ENCODE measurements at regions not wholly inside any gene's neighbourhood (a gene's known extent, or its start where the extent isn't known, plus 50 kb on each side); places are given as distances from the start of the nearest gene placed in this dataset.

DNA sequence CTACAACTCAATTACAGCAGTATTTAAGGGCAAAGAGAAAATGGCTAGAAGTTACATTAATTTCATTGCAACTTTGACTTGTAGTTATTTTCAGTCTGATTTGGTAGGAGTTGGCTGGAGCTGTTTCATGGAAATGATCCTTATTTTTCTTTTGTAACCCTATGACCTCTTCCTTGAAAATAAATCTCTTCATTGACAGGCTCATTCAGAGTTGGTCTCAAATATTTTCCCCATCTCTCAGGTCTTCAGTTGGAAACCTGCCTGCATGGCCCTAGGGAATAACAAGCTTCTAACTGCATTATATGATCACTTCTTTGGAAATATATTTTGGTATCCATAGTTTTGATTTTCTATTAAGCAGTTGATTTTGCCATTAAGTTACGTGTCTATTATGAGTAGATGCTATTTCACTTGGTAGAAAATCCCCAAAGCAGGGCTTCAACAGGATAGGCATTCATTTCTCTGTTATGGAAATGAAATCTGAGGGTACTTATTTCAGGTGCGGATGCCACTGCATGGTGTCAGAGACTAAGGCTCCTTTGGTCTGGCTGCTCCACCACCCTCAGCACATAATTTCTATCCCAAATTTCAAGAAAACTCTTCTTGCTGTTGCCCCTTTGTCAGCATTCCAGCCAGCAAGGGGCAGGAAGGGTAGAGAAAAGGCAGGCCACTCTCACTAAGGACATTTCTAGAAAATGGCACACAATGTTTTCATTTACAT is 502.5 kb downstream of the SPRY1 start:
- CTCF ChIA-PET, result no interaction called here
- no peak for DNase-seq (ENCODE audit: low read depth)
- POLR2A ChIA-PET, result no interaction called here

DNA sequence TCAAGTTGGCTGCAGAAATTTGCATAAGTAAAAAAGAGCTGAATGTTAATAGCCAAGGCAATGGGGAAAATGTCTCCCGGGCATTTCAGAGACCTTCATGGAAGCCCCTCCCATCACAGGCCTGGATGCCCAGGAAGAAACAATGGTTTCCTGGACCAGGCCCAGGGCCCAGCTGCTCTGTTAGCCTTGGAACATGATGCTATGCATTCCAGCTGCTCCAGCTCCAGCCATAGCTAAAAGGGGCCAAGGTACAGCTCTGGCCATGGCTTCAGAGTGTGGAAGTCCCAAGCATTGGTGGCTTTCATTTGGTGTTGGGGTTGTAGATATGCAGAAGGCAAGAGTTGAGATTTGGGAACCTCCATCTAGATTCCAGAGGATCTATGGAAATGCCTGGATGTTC is 508.3 kb downstream of the SPRY1 start:
- no peak for TF ChIP-seq CTCF (IDR thresholded peaks at IDR 0.05; ENCODE audit: insufficient read depth, low read depth, low read length)
- no peaks in the 10 kb centered on the region for H3K36me3 ChIP-seq (ENCODE audit: control insufficient read depth, insufficient read depth, low read length)
- CTCF ChIA-PET, result no interaction called here
- DNase-seq (ENCODE audit: low read depth), result no peak
- POLR2A ChIA-PET, result no interaction called here
- H3K4me3 ChIP-seq (ENCODE audit: low read depth, low read length), result no peak overlapping the region
- no peaks in the 10 kb centered on the region for H3K27me3 ChIP-seq (ENCODE audit: control insufficient read depth, insufficient read depth, low read length)

More for the DNA sequence above, 502.5 kb downstream of the SPRY1 start:
- no peak for TF ChIP-seq CTCF (IDR thresholded peaks at IDR 0.05; ENCODE audit: insufficient read depth, low read depth, low read length)
- H3K27me3 ChIP-seq (ENCODE audit: control insufficient read depth, insufficient read depth, low read length), result no peaks in the 10 kb centered on the region
- no peaks in the 10 kb centered on the region for H3K36me3 ChIP-seq (ENCODE audit: control insufficient read depth, insufficient read depth, low read length)
- H3K4me3 ChIP-seq (ENCODE audit: low read depth, low read length), result no peak overlapping the region

GRCh38 chr4:123913598-123913997 is 517.0 kb downstream of the SPRY1 start:
- H3K27me3 ChIP-seq (ENCODE audit: control insufficient read depth, insufficient read depth, low read length), result no peaks in the 10 kb centered on the region
- DNase-seq (ENCODE audit: low read depth), result no peak
- no peaks in the 10 kb centered on the region for H3K36me3 ChIP-seq (ENCODE audit: control insufficient read depth, insufficient read depth, low read length)
- ChIA-PET POLR2A (no interaction called here), CTCF (no interaction called here)
- TF ChIP-seq CTCF (IDR thresholded peaks at IDR 0.05; ENCODE audit: insufficient read depth, low read depth, low read length), result no peak
- H3K4me3 ChIP-seq (ENCODE audit: low read depth, low read length), result no peak overlapping the region

GRCh38 chr4:123916821-123917220 is 520.2 kb downstream of the SPRY1 start:
- Histone ChIP-seq H3K27me3 (ENCODE audit: control insufficient read depth, insufficient read depth, low read length) (no peaks in the 10 kb centered on the region), H3K4me3 (ENCODE audit: low read depth, low read length) (no peak overlapping the region), H3K36me3 (ENCODE audit: control insufficient read depth, insufficient read depth, low read length) (no peaks in the 10 kb centered on the region)
- CTCF ChIA-PET, result no interaction called here
- no peak for DNase-seq (ENCODE audit: low read depth)
- POLR2A ChIA-PET, result no interaction called here
- TF ChIP-seq CTCF (IDR thresholded peaks at IDR 0.05; ENCODE audit: insufficient read depth, low read depth, low read length), result no peak

DNA sequence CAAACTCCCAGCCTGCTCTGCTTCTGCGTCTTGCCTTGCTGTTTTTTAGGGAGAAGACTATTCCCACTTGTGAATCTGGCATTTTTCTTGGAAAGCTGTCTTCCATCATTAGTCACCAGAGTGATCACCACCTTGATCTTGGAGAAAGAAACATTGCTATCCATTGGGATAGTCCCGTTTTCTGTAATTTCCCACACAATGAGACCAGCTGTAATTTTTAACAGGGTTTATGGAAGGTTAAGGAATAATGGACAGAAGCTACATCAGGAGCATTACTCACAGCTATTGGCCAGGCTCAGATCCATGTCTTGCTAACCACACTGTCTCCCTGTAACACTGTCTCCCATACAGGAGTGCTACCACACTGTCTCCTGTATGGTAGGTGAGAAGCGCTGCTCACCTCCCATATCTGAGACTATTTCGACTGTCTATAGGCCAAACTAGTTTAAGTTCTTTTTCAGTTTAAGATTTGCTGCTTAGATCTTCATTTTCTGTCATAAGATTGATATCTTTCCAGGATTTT is 523.0 kb downstream of the SPRY1 start:
- CTCF ChIA-PET, result interaction anchor here (1.2 kb wide), 1 partner anchor 13 kb away, joined by 3 read pairs; no protein-coding TSS in a partner anchor
- no peak for TF ChIP-seq CTCF (IDR thresholded peaks at IDR 0.05; ENCODE audit: insufficient read depth, low read depth, low read length)
- POLR2A ChIA-PET, result no interaction called here
- Histone ChIP-seq H3K27me3 (ENCODE audit: control insufficient read depth, insufficient read depth, low read length) (no peaks in the 10 kb centered on the region), H3K4me3 (ENCODE audit: low read depth, low read length) (no peak overlapping the region), H3K36me3 (ENCODE audit: control insufficient read depth, insufficient read depth, low read length) (no peaks in the 10 kb centered on the region)
- no peak for DNase-seq (ENCODE audit: low read depth)
